ENCODE measurements at regions not wholly inside any gene's neighbourhood (a gene's known extent, or its start where the extent isn't known, plus 50 kb on each side); places are given as distances from the start of the nearest gene placed in this dataset.
"Not testable (repeated sequence)": the region's sequence is repeated elsewhere in the genome, so short reads cannot be mapped to it uniquely, and the experiment has no call there.

DNA sequence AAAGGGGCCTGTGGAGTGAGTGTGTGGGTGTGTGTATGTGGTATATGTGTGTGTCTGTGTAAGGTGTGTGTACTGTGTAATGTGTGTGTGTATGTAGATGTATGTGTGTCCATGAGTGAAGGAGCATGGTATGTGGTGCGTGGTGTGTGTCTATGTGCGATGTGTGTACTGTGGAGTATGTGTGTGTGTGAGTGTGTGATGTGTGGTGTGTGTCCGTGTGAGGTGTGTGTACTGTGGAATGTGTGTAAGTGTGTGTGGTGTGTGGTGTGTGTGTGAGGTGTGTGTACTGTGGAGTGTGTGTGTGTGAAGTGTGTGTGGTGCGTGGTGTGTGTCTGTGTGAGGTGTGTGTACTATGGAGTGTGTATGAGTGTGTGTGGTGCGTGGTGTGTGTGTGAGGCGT is 83.1 kb upstream of the PRR5 start:
- TF ChIP-seq, protein P1, sequence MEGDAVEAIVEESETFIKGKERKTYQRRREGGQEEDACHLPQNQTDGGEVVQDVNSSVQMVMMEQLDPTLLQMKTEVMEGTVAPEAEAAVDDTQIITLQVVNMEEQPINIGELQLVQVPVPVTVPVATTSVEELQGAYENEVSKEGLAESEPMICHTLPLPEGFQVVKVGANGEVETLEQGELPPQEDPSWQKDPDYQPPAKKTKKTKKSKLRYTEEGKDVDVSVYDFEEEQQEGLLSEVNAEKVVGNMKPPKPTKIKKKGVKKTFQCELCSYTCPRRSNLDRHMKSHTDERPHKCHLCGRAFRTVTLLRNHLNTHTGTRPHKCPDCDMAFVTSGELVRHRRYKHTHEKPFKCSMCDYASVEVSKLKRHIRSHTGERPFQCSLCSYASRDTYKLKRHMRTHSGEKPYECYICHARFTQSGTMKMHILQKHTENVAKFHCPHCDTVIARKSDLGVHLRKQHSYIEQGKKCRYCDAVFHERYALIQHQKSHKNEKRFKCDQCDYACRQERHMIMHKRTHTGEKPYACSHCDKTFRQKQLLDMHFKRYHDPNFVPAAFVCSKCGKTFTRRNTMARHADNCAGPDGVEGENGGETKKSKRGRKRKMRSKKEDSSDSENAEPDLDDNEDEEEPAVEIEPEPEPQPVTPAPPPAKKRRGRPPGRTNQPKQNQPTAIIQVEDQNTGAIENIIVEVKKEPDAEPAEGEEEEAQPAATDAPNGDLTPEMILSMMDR (IDR thresholded peaks at IDR 0.05): not testable (repeated sequence)
- not testable (repeated sequence) for TF ChIP-seq POLR2AphosphoS5, POLR2A (IDR thresholded peaks at IDR 0.05)
